ENCODE measurements at regions not wholly inside any gene's neighbourhood (a gene's known extent, or its start where the extent isn't known, plus 50 kb on each side); places are given as distances from the start of the nearest gene placed in this dataset.

GRCh38 chr4:124527364-124527763 lies 185.2 kb downstream of the ANKRD50 start:
- no peaks in the 10 kb centered on the region for H3K36me3 ChIP-seq (ENCODE audit: control insufficient read depth in 3 of 3, insufficient read depth in 3 of 3, low read length in 3 of 3)
- H3K9ac ChIP-seq (ENCODE audit: low read depth in 1 of 3, low read length in 3 of 3) = no peak overlapping the region
- no peak overlapping the region for H3K27ac ChIP-seq (ENCODE audit: low read depth, low read length)
- no peaks in the 10 kb centered on the region for H3K27me3 ChIP-seq (ENCODE audit: control insufficient read depth in 3 of 3, insufficient read depth in 3 of 3, low read length in 3 of 3)
- no peaks in the 10 kb centered on the region for H3K9me3 ChIP-seq (ENCODE audit: control insufficient read depth in 3 of 3, low read length in 3 of 3)
- no peaks in the 10 kb centered on the region for H3K4me1 ChIP-seq (ENCODE audit: control insufficient read depth in 3 of 3, insufficient read depth in 3 of 3, low read length in 3 of 3)
- no peak overlapping the region for H3K4me3 ChIP-seq (ENCODE audit: low read length in 3 of 3)

DNA sequence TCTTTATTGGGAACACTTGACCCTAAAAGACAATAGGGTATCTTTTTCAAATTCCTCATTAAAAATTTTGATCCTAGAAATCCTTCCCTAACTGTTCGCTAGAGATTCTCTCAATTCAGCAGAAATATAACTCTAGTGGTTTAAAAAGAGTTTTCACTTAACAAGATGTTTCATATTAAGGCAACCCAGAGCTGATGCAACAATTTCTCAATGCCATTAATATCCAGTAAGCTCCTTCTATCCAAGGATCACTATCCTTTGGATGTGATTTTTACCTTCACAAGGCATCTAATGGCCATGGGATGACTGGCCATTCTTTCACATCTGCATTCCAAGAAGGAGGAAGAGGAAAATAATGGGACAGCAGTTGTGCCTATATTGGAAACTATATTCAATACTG lies 183.4 kb downstream of the ANKRD50 start:
- Histone ChIP-seq H3K36me3 (ENCODE audit: control insufficient read depth in 3 of 3, insufficient read depth in 3 of 3, low read length in 3 of 3) (no peaks in the 10 kb centered on the region), H3K9ac (ENCODE audit: low read depth in 1 of 3, low read length in 3 of 3) (no peak overlapping the region), H3K9me3 (ENCODE audit: control insufficient read depth in 3 of 3, low read length in 3 of 3) (no peaks in the 10 kb centered on the region), H3K27ac (ENCODE audit: low read depth, low read length) (no peak overlapping the region), H3K4me3 (ENCODE audit: low read length in 3 of 3) (no peak overlapping the region), H3K4me1 (ENCODE audit: control insufficient read depth in 3 of 3, insufficient read depth in 3 of 3, low read length in 3 of 3) (no peaks in the 10 kb centered on the region), H3K27me3 (ENCODE audit: control insufficient read depth in 3 of 3, insufficient read depth in 3 of 3, low read length in 3 of 3) (no peaks in the 10 kb centered on the region)

DNA sequence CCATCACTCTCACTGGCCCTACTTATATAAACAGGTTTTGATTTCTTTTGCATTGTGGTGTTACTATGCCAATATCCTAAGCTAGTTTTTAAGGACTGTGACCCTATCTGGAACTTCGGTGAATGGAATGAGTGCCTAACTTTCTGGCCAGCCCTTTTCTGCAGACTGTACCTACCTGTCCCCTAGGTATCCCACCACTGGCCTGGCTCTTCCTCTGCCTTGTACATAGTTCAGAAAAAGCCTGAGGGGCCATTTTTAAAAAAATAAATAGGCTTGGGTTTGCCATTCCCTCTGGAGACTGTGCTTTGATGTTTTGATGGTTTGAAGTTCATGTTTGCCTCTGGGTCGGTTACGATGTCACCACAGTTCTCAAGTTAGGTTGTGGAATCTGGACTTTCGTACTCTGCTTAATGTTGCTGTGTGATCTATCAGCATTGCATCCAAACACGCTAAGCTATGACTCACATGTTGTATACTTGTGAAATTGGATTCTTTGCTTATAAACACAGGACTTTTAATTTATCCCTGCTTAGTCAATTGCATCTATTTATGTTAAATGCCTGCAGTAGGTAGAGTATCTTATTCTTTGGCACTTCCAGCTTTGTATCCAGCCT lies 182.0 kb downstream of the ANKRD50 start:
- Histone ChIP-seq H3K4me1 (ENCODE audit: control insufficient read depth in 3 of 3, insufficient read depth in 3 of 3, low read length in 3 of 3) (no peaks in the 10 kb centered on the region), H3K27ac (ENCODE audit: low read depth, low read length) (no peak overlapping the region), H3K9me3 (ENCODE audit: control insufficient read depth in 3 of 3, low read length in 3 of 3) (no peaks in the 10 kb centered on the region), H3K4me3 (ENCODE audit: low read length in 3 of 3) (no peak overlapping the region), H3K9ac (ENCODE audit: low read depth in 1 of 3, low read length in 3 of 3) (no peak overlapping the region), H3K27me3 (ENCODE audit: control insufficient read depth in 3 of 3, insufficient read depth in 3 of 3, low read length in 3 of 3) (no peaks in the 10 kb centered on the region), H3K36me3 (ENCODE audit: control insufficient read depth in 3 of 3, insufficient read depth in 3 of 3, low read length in 3 of 3) (no peaks in the 10 kb centered on the region)

DNA sequence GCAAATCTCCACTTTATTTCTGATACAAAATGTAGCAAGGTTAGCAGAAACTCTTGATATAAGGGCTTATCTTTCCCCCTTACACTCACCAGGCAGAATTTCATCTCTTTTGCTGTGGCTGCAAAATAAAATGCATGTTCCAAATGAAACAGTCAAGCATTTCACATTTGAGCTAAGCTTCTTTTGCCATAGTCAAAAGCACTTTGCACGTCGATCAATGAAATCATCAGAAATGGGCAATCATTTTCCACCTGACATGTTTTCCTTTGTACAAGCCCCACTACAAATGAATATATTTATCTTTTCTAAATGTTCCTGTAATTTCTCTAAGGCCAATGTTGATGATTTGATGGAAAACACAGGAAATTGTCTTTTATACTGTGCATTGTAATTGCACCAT lies 178.4 kb downstream of the ANKRD50 start:
- Histone ChIP-seq H3K4me1 (ENCODE audit: control insufficient read depth in 3 of 3, insufficient read depth in 3 of 3, low read length in 3 of 3) (no peaks in the 10 kb centered on the region), H3K9me3 (ENCODE audit: control insufficient read depth in 3 of 3, low read length in 3 of 3) (no peaks in the 10 kb centered on the region), H3K4me3 (ENCODE audit: low read length in 3 of 3) (no peak overlapping the region), H3K27me3 (ENCODE audit: control insufficient read depth in 3 of 3, insufficient read depth in 3 of 3, low read length in 3 of 3) (no peaks in the 10 kb centered on the region), H3K9ac (ENCODE audit: low read depth in 1 of 3, low read length in 3 of 3) (no peak overlapping the region), H3K27ac (ENCODE audit: low read depth, low read length) (no peak overlapping the region), H3K36me3 (ENCODE audit: control insufficient read depth in 3 of 3, insufficient read depth in 3 of 3, low read length in 3 of 3) (no peaks in the 10 kb centered on the region)

- H3K36me3 ChIP-seq (ENCODE audit: control insufficient read depth in 3 of 3, insufficient read depth in 3 of 3, low read length in 3 of 3) = no peaks in the 10 kb centered on the region
- no peaks in the 10 kb centered on the region for H3K9me3 ChIP-seq (ENCODE audit: control insufficient read depth in 3 of 3, low read length in 3 of 3)
- no peaks in the 10 kb centered on the region for H3K27me3 ChIP-seq (ENCODE audit: control insufficient read depth in 3 of 3, insufficient read depth in 3 of 3, low read length in 3 of 3)
- H3K4me1 ChIP-seq (ENCODE audit: control insufficient read depth in 3 of 3, insufficient read depth in 3 of 3, low read length in 3 of 3) = no peaks in the 10 kb centered on the region
- no peak overlapping the region for H3K27ac ChIP-seq (ENCODE audit: low read depth, low read length)
- H3K9ac ChIP-seq (ENCODE audit: low read depth in 1 of 3, low read length in 3 of 3) = no peak overlapping the region
- no peak overlapping the region for H3K4me3 ChIP-seq (ENCODE audit: low read length in 3 of 3)
Observed at GRCh38 chr4:124535003-124535402, 177.5 kb downstream of the ANKRD50 start.

GRCh38 chr4:124536946-124537345 lies 175.6 kb downstream of the ANKRD50 start:
- Histone ChIP-seq H3K27me3 (ENCODE audit: control insufficient read depth in 3 of 3, insufficient read depth in 3 of 3, low read length in 3 of 3) (no peaks in the 10 kb centered on the region), H3K9me3 (ENCODE audit: control insufficient read depth in 3 of 3, low read length in 3 of 3) (no peaks in the 10 kb centered on the region), H3K9ac (ENCODE audit: low read depth in 1 of 3, low read length in 3 of 3) (no peak overlapping the region), H3K36me3 (ENCODE audit: control insufficient read depth in 3 of 3, insufficient read depth in 3 of 3, low read length in 3 of 3) (no peaks in the 10 kb centered on the region), H3K4me1 (ENCODE audit: control insufficient read depth in 3 of 3, insufficient read depth in 3 of 3, low read length in 3 of 3) (no peaks in the 10 kb centered on the region), H3K4me3 (ENCODE audit: low read length in 3 of 3) (no peak overlapping the region), H3K27ac (ENCODE audit: low read depth, low read length) (no peak overlapping the region)

DNA sequence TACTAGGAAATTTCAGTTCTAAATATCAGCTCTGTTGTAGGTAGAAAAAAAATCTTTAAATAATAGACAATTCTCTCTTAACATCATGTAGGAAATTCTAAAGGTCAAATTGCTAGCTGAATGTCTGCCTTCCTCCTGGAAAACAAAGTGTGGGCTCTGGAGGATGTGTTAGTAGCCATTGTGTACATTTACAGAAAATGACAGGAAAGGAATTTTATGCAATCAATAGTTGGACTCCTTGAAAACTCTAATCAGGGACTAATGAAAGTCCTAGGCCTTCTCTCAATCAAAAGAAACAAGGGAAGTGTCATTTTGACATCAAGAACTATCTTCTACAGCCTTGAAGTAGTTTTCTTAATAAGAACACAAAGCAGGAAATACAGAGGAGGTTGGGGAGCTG lies 174.6 kb downstream of the ANKRD50 start:
- Histone ChIP-seq H3K36me3 (ENCODE audit: control insufficient read depth in 3 of 3, insufficient read depth in 3 of 3, low read length in 3 of 3) (no peaks in the 10 kb centered on the region), H3K27ac (ENCODE audit: low read depth, low read length) (no peak overlapping the region), H3K4me3 (ENCODE audit: low read length in 3 of 3) (no peak overlapping the region), H3K27me3 (ENCODE audit: control insufficient read depth in 3 of 3, insufficient read depth in 3 of 3, low read length in 3 of 3) (no peaks in the 10 kb centered on the region), H3K9me3 (ENCODE audit: control insufficient read depth in 3 of 3, low read length in 3 of 3) (no peaks in the 10 kb centered on the region), H3K9ac (ENCODE audit: low read depth in 1 of 3, low read length in 3 of 3) (no peak overlapping the region), H3K4me1 (ENCODE audit: control insufficient read depth in 3 of 3, insufficient read depth in 3 of 3, low read length in 3 of 3) (no peaks in the 10 kb centered on the region)

- no peak overlapping the region for H3K4me3 ChIP-seq (ENCODE audit: low read length in 3 of 3)
Observed at GRCh38 chr4:124540014-124540413, 172.5 kb downstream of the ANKRD50 start.

DNA sequence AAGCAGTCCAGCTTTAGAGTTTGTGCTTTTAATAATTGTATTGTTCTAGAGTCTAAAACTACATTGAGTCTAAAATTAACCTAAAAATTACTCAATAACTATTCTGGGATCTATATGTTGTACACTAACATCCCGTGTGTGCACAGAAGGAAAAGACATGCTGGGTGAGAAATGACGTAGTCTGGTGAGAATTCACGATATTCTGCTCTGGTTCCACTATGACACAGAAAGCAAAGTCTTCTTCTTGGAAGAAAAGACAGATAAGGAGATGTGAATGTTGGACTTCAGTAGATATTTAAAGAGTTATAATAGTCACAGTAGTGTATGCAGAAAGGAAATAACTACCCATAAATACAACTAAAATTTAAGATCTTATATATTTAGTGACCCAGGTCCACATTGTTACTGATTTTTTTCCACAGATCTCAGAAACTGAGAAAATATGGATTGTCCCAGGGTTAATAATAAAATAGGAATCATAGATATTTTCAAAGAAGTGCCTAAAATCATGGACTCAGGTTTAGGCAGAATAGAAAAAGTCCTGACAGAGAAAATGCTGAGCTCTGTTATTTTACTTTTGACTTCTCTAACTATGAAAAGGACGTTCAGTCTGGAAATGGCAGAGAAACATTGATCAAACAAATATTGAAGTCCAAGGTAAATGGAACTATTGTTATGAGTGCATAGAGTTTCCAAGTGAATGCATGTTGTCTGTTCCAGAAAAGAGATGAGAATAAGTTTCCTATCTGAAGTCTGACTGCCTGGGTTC lies 170.7 kb downstream of the ANKRD50 start:
- Histone ChIP-seq H3K27ac (ENCODE audit: low read depth, low read length) (no peak overlapping the region), H3K4me3 (ENCODE audit: low read length in 3 of 3) (no peak overlapping the region), H3K9me3 (ENCODE audit: control insufficient read depth in 3 of 3, low read length in 3 of 3) (no peaks in the 10 kb centered on the region), H3K36me3 (ENCODE audit: control insufficient read depth in 3 of 3, insufficient read depth in 3 of 3, low read length in 3 of 3) (no peaks in the 10 kb centered on the region), H3K9ac (ENCODE audit: low read depth in 1 of 3, low read length in 3 of 3) (no peak overlapping the region), H3K4me1 (ENCODE audit: control insufficient read depth in 3 of 3, insufficient read depth in 3 of 3, low read length in 3 of 3) (no peaks in the 10 kb centered on the region), H3K27me3 (ENCODE audit: control insufficient read depth in 3 of 3, insufficient read depth in 3 of 3, low read length in 3 of 3) (no peaks in the 10 kb centered on the region)

More at GRCh38 chr4:124540014-124540413, 172.5 kb downstream of the ANKRD50 start:
- Histone ChIP-seq H3K27me3 (ENCODE audit: control insufficient read depth in 3 of 3, insufficient read depth in 3 of 3, low read length in 3 of 3) (no peaks in the 10 kb centered on the region), H3K27ac (ENCODE audit: low read depth, low read length) (no peak overlapping the region), H3K36me3 (ENCODE audit: control insufficient read depth in 3 of 3, insufficient read depth in 3 of 3, low read length in 3 of 3) (no peaks in the 10 kb centered on the region), H3K4me1 (ENCODE audit: control insufficient read depth in 3 of 3, insufficient read depth in 3 of 3, low read length in 3 of 3) (no peaks in the 10 kb centered on the region), H3K9ac (ENCODE audit: low read depth in 1 of 3, low read length in 3 of 3) (no peak overlapping the region), H3K9me3 (ENCODE audit: control insufficient read depth in 3 of 3, low read length in 3 of 3) (no peaks in the 10 kb centered on the region)

DNA sequence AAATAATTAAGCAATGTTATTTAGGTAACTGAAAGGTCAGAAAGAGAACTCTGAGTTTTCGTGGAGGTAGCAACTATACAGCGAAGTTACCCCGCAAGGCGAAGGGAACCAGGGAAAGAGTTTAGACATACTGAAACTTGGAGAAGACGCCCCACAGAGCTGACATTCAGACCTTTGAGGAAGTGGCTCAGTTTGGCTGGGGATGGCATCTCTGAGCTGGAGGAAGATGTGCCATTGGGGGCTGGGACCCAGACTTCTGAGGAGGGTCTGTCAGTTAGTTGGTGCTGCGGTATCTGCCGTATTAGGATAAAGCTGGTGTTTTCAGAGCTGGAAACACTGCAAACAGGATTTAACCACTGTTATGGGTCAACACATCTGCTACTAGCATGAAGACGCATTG lies 156.6 kb downstream of the ANKRD50 start:
- Histone ChIP-seq H3K4me3 (ENCODE audit: low read length in 3 of 3) (no peak overlapping the region), H3K27ac (ENCODE audit: low read depth, low read length) (no peak overlapping the region), H3K27me3 (ENCODE audit: control insufficient read depth in 3 of 3, insufficient read depth in 3 of 3, low read length in 3 of 3) (no peaks in the 10 kb centered on the region), H3K9me3 (ENCODE audit: control insufficient read depth in 3 of 3, low read length in 3 of 3) (no peaks in the 10 kb centered on the region), H3K36me3 (ENCODE audit: control insufficient read depth in 3 of 3, insufficient read depth in 3 of 3, low read length in 3 of 3) (peaks cover 0 to 1% (median 0%) of the 10 kb centered on the region in 3 donors), H3K4me1 (ENCODE audit: control insufficient read depth in 3 of 3, insufficient read depth in 3 of 3, low read length in 3 of 3) (no peaks in the 10 kb centered on the region), H3K9ac (ENCODE audit: low read depth in 1 of 3, low read length in 3 of 3) (no peak overlapping the region)

All from skeletal muscle tissue (tissue), 3 donors.